Mammary epithelial cell (primary cell): ENCODE measurements at regions not wholly inside any gene's neighbourhood (a gene's known extent, or its start where the extent isn't known, plus 50 kb on each side); places are given as distances from the start of the nearest gene placed in this dataset.
"Not testable (repeated sequence)": the region's sequence is repeated elsewhere in the genome, so short reads cannot be mapped to it uniquely, and the experiment has no call there.

Experiments
- CTCF ChIP-seq, 2 donors: IDR thresholded peaks in 1 of 2; conservative IDR thresholded peaks in 1 of 2; 2 replicates each; pipeline ENCODE4 v1.5.1; 2011 to 2012; ENCODE audit warnings: inconsistent platforms in 2 of 2, low read length in 2 of 2, mild to moderate bottlenecking in 2 of 2, control low read depth in 1 of 2, low read depth in 1 of 2; ENCODE audit not compliant: insufficient read depth in 1 of 2; ENCODE audit errors: extremely low read depth in 1 of 2
- EZH2 ChIP-seq: IDR thresholded peaks from 2 replicates; pipeline ENCODE4 v1.6.1; 2012; ENCODE audit warnings: low read length, inconsistent platforms, borderline replicate concordance

- TF ChIP-seq CTCF (conservative IDR thresholded peaks at IDR 0.05 in 1 of 2, IDR thresholded peaks at IDR 0.05 in 1 of 2; ENCODE audit: extremely low read depth in 1 of 2, insufficient read depth in 1 of 2, low read depth in 1 of 2, low read length in 2 of 2); EZH2: not testable (repeated sequence)
Observed at GRCh38 chr2:144969564-144969963, 449.6 kb upstream of the ZEB2 start.
